IMR-90 (cell line): ENCODE measurements at regions not wholly inside any gene's neighbourhood (a gene's known extent, or its start where the extent isn't known, plus 50 kb on each side); places are given as distances from the start of the nearest gene placed in this dataset.

Source experiments
- ATAC-seq: fragments of 200-7000 bp; cut with Tn5 transposase; 2 replicates; pipeline ENCODE4 v1.9.1; 2020; ENCODE audit warnings: low read depth, mild to moderate bottlenecking, moderate library complexity
- BruUV-seq: library from RNA; stranded (reverse); fragments of 400-500 nt; replicated peaks from 2 replicates; lab custom pipeline; 2021; lab: Mats Ljungman, UMichigan
- CTCF ChIA-PET: fragments of 300-600 bp; formaldehyde crosslinking; extraction: SDS; loops from one replicate; lab custom pipeline; 2021; ENCODE audit warnings: antibody characterized with exemption; lab: Yijun Ruan, JAX
- POLR2A ChIA-PET: fragments of 300-600 bp; sonication (Branson Sonifier 250); formaldehyde crosslinking; loops from one replicate; lab custom pipeline; 2022; ENCODE audit warnings: antibody characterized with exemption; ENCODE audit not compliant: unreplicated experiment; lab: Charles Lee
- DNase-seq: peaks from one replicate; pipeline ENCODE4 v3.0.0; 2013
- H2AFZ ChIP-seq: replicated peaks from 2 replicates; pipeline ENCODE3; 2013; ENCODE audit warnings: low read length, mild to moderate bottlenecking; ENCODE audit not compliant: poor library complexity
- H2AK5ac ChIP-seq: 2 replicates; pipeline ENCODE4 v1.6.1; 2013; ENCODE audit warnings: low read depth, low read length, inconsistent platforms
- H2AK9ac ChIP-seq: replicated peaks from 2 replicates; pipeline ENCODE3; 2013; ENCODE audit warnings: mild to moderate bottlenecking, low read depth, low read length, moderate library complexity; ENCODE audit not compliant: poor library complexity
- H2BK120ac ChIP-seq: 2 replicates; pipeline ENCODE4 v1.6.1; 2013; ENCODE audit warnings: low read depth, low read length, inconsistent platforms
- H2BK15ac ChIP-seq: 3 replicates; pipeline ENCODE4 v1.6.1; 2013; ENCODE audit warnings: low read depth, low read length, inconsistent platforms
- H2BK20ac ChIP-seq: 2 replicates; pipeline ENCODE4 v1.6.1; 2013; ENCODE audit warnings: low read depth, mild to moderate bottlenecking, inconsistent platforms, low read length, moderate library complexity
- H2BK5ac ChIP-seq: 2 replicates; pipeline ENCODE4 v1.6.1; 2013; ENCODE audit warnings: mild to moderate bottlenecking, low read depth, low read length, inconsistent platforms; ENCODE audit not compliant: poor library complexity, severe bottlenecking
- H3K14ac ChIP-seq: replicated peaks from 2 replicates; pipeline ENCODE4 v1.6.1; 2013; ENCODE audit warnings: low read depth, low read length, inconsistent platforms
- H3K18ac ChIP-seq: 2 replicates; pipeline ENCODE4 v1.6.1; 2013; ENCODE audit warnings: low read depth, low read length, control low read depth
- H3K23ac ChIP-seq: 2 replicates; pipeline ENCODE4 v1.6.1; 2013; ENCODE audit warnings: low read depth, low read length, inconsistent platforms
- H3K27ac ChIP-seq: 2 replicates; pipeline ENCODE4 v1.5.1; 2013; ENCODE audit warnings: mild to moderate bottlenecking, control low read depth, low read length; ENCODE audit not compliant: insufficient read depth
- H3K27me3 ChIP-seq: 2 replicates; pipeline ENCODE4 v1.6.1; 2013; ENCODE audit warnings: low read length; ENCODE audit not compliant: control insufficient read depth, insufficient read depth
- H3K36me3 ChIP-seq: 2 replicates; pipeline ENCODE4 v1.6.1; 2013; ENCODE audit warnings: low read length, mixed read lengths; ENCODE audit not compliant: control insufficient read depth, insufficient read depth
- H3K4ac ChIP-seq: 2 replicates; pipeline ENCODE4 v1.6.1; 2013; ENCODE audit warnings: low read depth, low read length, inconsistent platforms
- H3K4me1 ChIP-seq: 2 replicates; pipeline ENCODE4 v1.6.1; 2013; ENCODE audit warnings: low read length, mixed read lengths; ENCODE audit not compliant: control insufficient read depth, insufficient read depth
- H3K4me2 ChIP-seq: 2 replicates; pipeline ENCODE4 v1.6.1; 2013; ENCODE audit warnings: low read depth, mild to moderate bottlenecking, control low read depth, low read length, moderate library complexity
- H3K4me3 ChIP-seq: 2 replicates; pipeline ENCODE4 v1.5.1; 2013; ENCODE audit warnings: low read depth, mild to moderate bottlenecking, control low read depth, low read length, moderate library complexity; ENCODE audit not compliant: insufficient read depth
- H3K56ac ChIP-seq: 2 replicates; pipeline ENCODE4 v1.6.1; 2013; ENCODE audit warnings: low read length, inconsistent platforms; ENCODE audit not compliant: insufficient read depth; ENCODE audit errors: extremely low read depth
- H3K79me1 ChIP-seq, 2 experiments: 2 replicates each; pipeline ENCODE4 v1.6.1; 2013; ENCODE audit warnings: low read length in 2 of 2, inconsistent platforms in 1 of 2, low read depth in 1 of 2
- H3K9ac ChIP-seq: 2 replicates; pipeline ENCODE4 v1.6.1; 2013; ENCODE audit warnings: low read depth, low read length, control low read depth
- H3K9me1 ChIP-seq: 2 replicates; pipeline ENCODE4 v1.6.1; 2013; ENCODE audit warnings: low read length, inconsistent platforms; ENCODE audit not compliant: insufficient read depth
- H3K9me3 ChIP-seq: 2 replicates; pipeline ENCODE4 v1.6.1; 2013; ENCODE audit warnings: low read length; ENCODE audit not compliant: control insufficient read depth, insufficient read depth
- H4K20me1 ChIP-seq: 2 replicates; pipeline ENCODE4 v1.6.1; 2013; ENCODE audit warnings: low read length, inconsistent platforms; ENCODE audit not compliant: insufficient read depth
- H4K5ac ChIP-seq: 2 replicates; pipeline ENCODE4 v1.6.1; 2013; ENCODE audit warnings: mild to moderate bottlenecking, low read depth, low read length, control low read depth
- H4K8ac ChIP-seq, 2 experiments: 2 replicates each; pipeline ENCODE4 v1.6.1; 2013; ENCODE audit warnings: low read depth in 2 of 2, low read length in 2 of 2, control low read depth in 1 of 2, inconsistent platforms in 1 of 2
- H4K91ac ChIP-seq: 2 replicates; pipeline ENCODE4 v1.6.1; 2013; ENCODE audit warnings: low read depth, low read length, inconsistent platforms; ENCODE audit not compliant: insufficient read depth
- BHLHE40 ChIP-seq: fragments of 150-350 bp; IDR thresholded peaks from 2 replicates; pipeline ENCODE4 v1.6.1; 2016; ENCODE audit warnings: mild to moderate bottlenecking, low read depth, low read length
- CEBPB ChIP-seq: IDR thresholded peaks from 2 replicates; pipeline ENCODE4 v1.6.1; 2012; ENCODE audit warnings: low read depth, low read length, improper control_type of control experiment
- FOS ChIP-seq: fragments of 150-350 bp; IDR thresholded peaks from 2 replicates; pipeline ENCODE4 v1.6.1; 2016; ENCODE audit warnings: low read depth, low read length
- POLR2A ChIP-seq: IDR thresholded peaks from 2 replicates; pipeline ENCODE4 v1.6.1; 2012; ENCODE audit warnings: mild to moderate bottlenecking, low read depth, low read length
- RAD21 ChIP-seq: IDR thresholded peaks from 2 replicates; pipeline ENCODE4 v1.6.1; 2012; ENCODE audit warnings: low read length, improper control_type of control experiment
- RCOR1 ChIP-seq: IDR thresholded peaks from 2 replicates; pipeline ENCODE4 v1.6.1; 2012; ENCODE audit warnings: mild to moderate bottlenecking, low read length, improper control_type of control experiment; ENCODE audit not compliant: insufficient replicate concordance
- SMC3 ChIP-seq: fragments of 150-350 bp; IDR thresholded peaks from 2 replicates; pipeline ENCODE4 v1.6.1; 2016; ENCODE audit warnings: low read depth, mild to moderate bottlenecking, antibody characterized with exemption, low read length, moderate library complexity
- WGBS, 2 experiments: methylation state at CpG; one replicate each; pipeline versions ENCODE4 v1.1.5 to v1.1.7; 2013; ENCODE audit warnings: missing lambda C conversion rate in 2 of 2; ENCODE audit not compliant: insufficient read length in 1 of 2; ENCODE audit errors: extremely low coverage in 2 of 2; 5-methylcytosine and 5-hydroxymethylcytosine counted together
- dilution Hi-C: fragments of 300-500 bp; cut with HindIII; formaldehyde crosslinking; loops from one replicate; pipeline ENCODE4 v1.14.3; 2018; ENCODE audit warnings: low sequenced_read_pairs; ENCODE audit not compliant: unreplicated experiment
- in situ Hi-C: fragments of 300-500 bp; cut with MboI; formaldehyde crosslinking; loops from 3 replicates; pipeline ENCODE4 v1.14.3; 2019; ENCODE audit warnings: low sequenced_read_pairs, inconsistent platforms, mixed read lengths
- intact Hi-C: fragments of 100-400 bp; cut with micrococcal nuclease; formaldehyde crosslinking; loops from 2 replicates; pipeline ENCODE4 v1.10.0; 2022
- TF ChIP-seq, protein P1 (sequence below): conservative IDR thresholded peaks from 2 replicates; pipeline ENCODE4 v1.5.1; 2012; ENCODE audit warnings: mild to moderate bottlenecking, low read depth, low read length, improper control_type of control experiment
- TF ChIP-seq, protein P2 (sequence below): fragments of 150-350 bp; IDR thresholded peaks from 2 replicates; pipeline ENCODE4 v1.6.1; 2017; ENCODE audit warnings: mild to moderate bottlenecking, antibody characterized with exemption, low read length, low read depth

DNA sequence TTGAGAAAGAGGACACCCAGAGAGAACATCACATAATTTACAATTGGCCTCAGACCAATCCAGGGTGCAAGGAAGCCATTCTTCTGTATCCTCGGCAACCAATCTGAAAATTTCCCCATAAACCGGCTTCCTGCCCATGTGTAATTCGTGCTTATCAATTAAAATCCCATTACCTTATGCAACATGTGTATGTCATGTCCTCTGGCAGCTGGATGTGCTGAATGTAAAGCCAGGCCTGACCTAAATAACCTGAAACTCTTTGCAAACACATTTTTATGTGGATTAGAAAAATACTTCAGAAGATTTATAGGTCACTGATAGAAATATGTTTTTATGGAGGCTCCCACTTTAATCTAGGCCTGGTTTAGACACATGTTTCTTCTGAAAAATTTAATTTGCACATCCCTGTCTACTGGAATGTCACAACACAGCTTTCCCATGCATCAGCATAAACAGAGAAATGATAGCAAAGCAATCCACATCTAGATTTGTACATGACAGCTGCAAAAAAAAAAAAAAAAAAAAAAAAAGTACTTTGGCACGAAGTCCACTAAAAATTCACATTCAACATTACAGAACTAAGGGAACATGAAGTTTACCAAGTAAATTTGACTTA, 69.4 kb upstream of the SAMSN1 start:
- Histone ChIP-seq H2BK20ac (no peak overlapping the region), H3K79me1 (no peaks in the 10 kb centered on the region), H2BK120ac (no peak overlapping the region), H2AK9ac (no peak overlapping the region), H3K4ac (no peak overlapping the region), H3K9me3 (no peaks in the 10 kb centered on the region; the same call in 1 of the 2 replicates), H3K4me1 (no peaks in the 10 kb centered on the region), H2AK5ac (no peak overlapping the region), H4K20me1 (no peaks in the 10 kb centered on the region), H3K36me3 (no peaks in the 10 kb centered on the region), H2BK15ac (no peak overlapping the region), H3K9me1 (no peaks in the 10 kb centered on the region), H3K4me2 (no peak overlapping the region), H2BK5ac (no peak overlapping the region), H3K27ac (no peak overlapping the region), H4K91ac (no peak overlapping the region), H3K14ac (no peak overlapping the region), H2AFZ (no peak overlapping the region), H3K9ac (no peak overlapping the region), H4K8ac (no peak overlapping the region), H3K56ac (no peak overlapping the region), H3K18ac (no peak overlapping the region), H3K27me3 (no peaks in the 10 kb centered on the region), H3K4me3 (no peak overlapping the region), H4K5ac (no peak overlapping the region), H3K23ac (no peak overlapping the region)
- DNase-seq = no peak
- TF ChIP-seq RCOR1 = no peak
- no peak for TF ChIP-seq SMC3
- TF ChIP-seq RAD21 = no peak
- TF ChIP-seq POLR2A = no peak
- TF ChIP-seq, protein P1, sequence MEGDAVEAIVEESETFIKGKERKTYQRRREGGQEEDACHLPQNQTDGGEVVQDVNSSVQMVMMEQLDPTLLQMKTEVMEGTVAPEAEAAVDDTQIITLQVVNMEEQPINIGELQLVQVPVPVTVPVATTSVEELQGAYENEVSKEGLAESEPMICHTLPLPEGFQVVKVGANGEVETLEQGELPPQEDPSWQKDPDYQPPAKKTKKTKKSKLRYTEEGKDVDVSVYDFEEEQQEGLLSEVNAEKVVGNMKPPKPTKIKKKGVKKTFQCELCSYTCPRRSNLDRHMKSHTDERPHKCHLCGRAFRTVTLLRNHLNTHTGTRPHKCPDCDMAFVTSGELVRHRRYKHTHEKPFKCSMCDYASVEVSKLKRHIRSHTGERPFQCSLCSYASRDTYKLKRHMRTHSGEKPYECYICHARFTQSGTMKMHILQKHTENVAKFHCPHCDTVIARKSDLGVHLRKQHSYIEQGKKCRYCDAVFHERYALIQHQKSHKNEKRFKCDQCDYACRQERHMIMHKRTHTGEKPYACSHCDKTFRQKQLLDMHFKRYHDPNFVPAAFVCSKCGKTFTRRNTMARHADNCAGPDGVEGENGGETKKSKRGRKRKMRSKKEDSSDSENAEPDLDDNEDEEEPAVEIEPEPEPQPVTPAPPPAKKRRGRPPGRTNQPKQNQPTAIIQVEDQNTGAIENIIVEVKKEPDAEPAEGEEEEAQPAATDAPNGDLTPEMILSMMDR = no peak
- TF ChIP-seq, protein P2, sequence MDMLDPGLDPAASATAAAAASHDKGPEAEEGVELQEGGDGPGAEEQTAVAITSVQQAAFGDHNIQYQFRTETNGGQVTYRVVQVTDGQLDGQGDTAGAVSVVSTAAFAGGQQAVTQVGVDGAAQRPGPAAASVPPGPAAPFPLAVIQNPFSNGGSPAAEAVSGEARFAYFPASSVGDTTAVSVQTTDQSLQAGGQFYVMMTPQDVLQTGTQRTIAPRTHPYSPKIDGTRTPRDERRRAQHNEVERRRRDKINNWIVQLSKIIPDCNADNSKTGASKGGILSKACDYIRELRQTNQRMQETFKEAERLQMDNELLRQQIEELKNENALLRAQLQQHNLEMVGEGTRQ = no peak
- no peak for TF ChIP-seq BHLHE40
- no peak for TF ChIP-seq FOS
- no peak for TF ChIP-seq CEBPB
- POLR2A ChIA-PET = no interaction called here
- no peak for ATAC-seq
- BruUV-seq = no TSS peak
- dilution Hi-C loops (no loop called here), in situ Hi-C loops (no loop called here), intact Hi-C loops (no loop called here)
- CTCF ChIA-PET = interaction anchor here (1.3 kb wide), 1 partner anchor 34 kb away, joined by 3 read pairs; no protein-coding TSS in a partner anchor
- no CpG with 5 or more reads among the region's 4 CpGs for WGBS, 2 experiments
